ENCODE measurements at regions not wholly inside any gene's neighbourhood (a gene's known extent, or its start where the extent isn't known, plus 50 kb on each side); places are given as distances from the start of the nearest gene placed in this dataset.
"Not testable (repeated sequence)": the region's sequence is repeated elsewhere in the genome, so short reads cannot be mapped to it uniquely, and the experiment has no call there.

GRCh38 chr10:28367413-28367812, 64.5 kb upstream of the MPP7 start:
- H3K4me3 ChIP-seq (ENCODE audit: control insufficient read depth in 1 of 7, extremely low read depth in 1 of 7, insufficient read depth in 4 of 7, low read depth in 2 of 7, low read length in 6 of 7), result no peak overlapping the region
- no peaks in the 10 kb centered on the region for H3K9me3 ChIP-seq (ENCODE audit: control extremely low read depth in 1 of 5, control insufficient read depth in 4 of 5, insufficient read depth in 2 of 5, low read depth in 1 of 5, low read length in 4 of 5)
- H3K27me3 ChIP-seq (replicated peaks in 2 of 5; ENCODE audit: control insufficient read depth in 4 of 5, insufficient read depth in 5 of 5, low read length in 4 of 5), result no peaks in the 10 kb centered on the region
- POLR2A ChIA-PET, result no interaction called here
- no peak for DNase-seq
- CTCF ChIA-PET, result interaction anchor here (1.0 to 3.7 kb wide), 10 partner anchors 12 to 116 kb away, joined by 3 to 23 read pairs (median 4); partner anchors contain the start of gene MPP7
- peaks cover 18 to 48% (median 29%) of the 10 kb centered on the region in 4 experiments for H3K4me1 ChIP-seq (ENCODE audit: control extremely low read depth in 1 of 4, control insufficient read depth in 4 of 4, insufficient read depth in 4 of 4, low read length in 3 of 4)
- H3K27ac ChIP-seq (ENCODE audit: insufficient read depth in 1 of 2, low read depth in 1 of 2, low read length in 2 of 2, poor library complexity in 1 of 2, severe bottlenecking in 2 of 2), result peak overlapping the region; percentile 64 to 69
- WGBS (ENCODE audit: insufficient coverage), result 74% methylated on average over 7 of the region's 9 CpGs
- no peaks in the 10 kb centered on the region for H3K36me3 ChIP-seq (ENCODE audit: control insufficient read depth in 4 of 4, insufficient read depth in 4 of 4, low read length in 3 of 4)

- DNase-seq, result peak; percentile 72 to 92 (median 90)
- Histone ChIP-seq H3K27me3 (replicated peaks in 2 of 5; ENCODE audit: control insufficient read depth in 4 of 5, insufficient read depth in 5 of 5, low read length in 4 of 5) (no peaks in the 10 kb centered on the region), H3K27ac (ENCODE audit: insufficient read depth in 1 of 2, low read depth in 1 of 2, low read length in 2 of 2, poor library complexity in 1 of 2, severe bottlenecking in 2 of 2) (peak overlapping the region; percentile 64 to 69), H3K36me3 (ENCODE audit: control insufficient read depth in 4 of 4, insufficient read depth in 4 of 4, low read length in 3 of 4) (no peaks in the 10 kb centered on the region), H3K4me3 (ENCODE audit: control insufficient read depth in 1 of 7, extremely low read depth in 1 of 7, insufficient read depth in 4 of 7, low read depth in 2 of 7, low read length in 6 of 7) (peak overlapping the region in 3 of 7 experiments; percentile 19 to 29 (median 23)), H3K9me3 (ENCODE audit: control extremely low read depth in 1 of 5, control insufficient read depth in 4 of 5, insufficient read depth in 2 of 5, low read depth in 1 of 5, low read length in 4 of 5) (no peaks in the 10 kb centered on the region), H3K4me1 (ENCODE audit: control extremely low read depth in 1 of 4, control insufficient read depth in 4 of 4, insufficient read depth in 4 of 4, low read length in 3 of 4) (peaks cover 18 to 46% (median 26%) of the 10 kb centered on the region in 4 experiments)
- CTCF ChIA-PET, result interaction anchor here (1.1 to 3.7 kb wide), 5 partner anchors 12 to 33 kb away, joined by 3 to 23 read pairs (median 5); no protein-coding TSS in a partner anchor
- POLR2A ChIA-PET, result interaction anchor here (1.0 kb wide), 1 partner anchor 35 kb away, joined by 3 read pairs; no protein-coding TSS in a partner anchor
- 45% methylated on average over 8 of the region's 9 CpGs for WGBS (ENCODE audit: insufficient coverage)
Measured at GRCh38 chr10:28367929-28368484, 65.1 kb upstream of the MPP7 start.

DNA sequence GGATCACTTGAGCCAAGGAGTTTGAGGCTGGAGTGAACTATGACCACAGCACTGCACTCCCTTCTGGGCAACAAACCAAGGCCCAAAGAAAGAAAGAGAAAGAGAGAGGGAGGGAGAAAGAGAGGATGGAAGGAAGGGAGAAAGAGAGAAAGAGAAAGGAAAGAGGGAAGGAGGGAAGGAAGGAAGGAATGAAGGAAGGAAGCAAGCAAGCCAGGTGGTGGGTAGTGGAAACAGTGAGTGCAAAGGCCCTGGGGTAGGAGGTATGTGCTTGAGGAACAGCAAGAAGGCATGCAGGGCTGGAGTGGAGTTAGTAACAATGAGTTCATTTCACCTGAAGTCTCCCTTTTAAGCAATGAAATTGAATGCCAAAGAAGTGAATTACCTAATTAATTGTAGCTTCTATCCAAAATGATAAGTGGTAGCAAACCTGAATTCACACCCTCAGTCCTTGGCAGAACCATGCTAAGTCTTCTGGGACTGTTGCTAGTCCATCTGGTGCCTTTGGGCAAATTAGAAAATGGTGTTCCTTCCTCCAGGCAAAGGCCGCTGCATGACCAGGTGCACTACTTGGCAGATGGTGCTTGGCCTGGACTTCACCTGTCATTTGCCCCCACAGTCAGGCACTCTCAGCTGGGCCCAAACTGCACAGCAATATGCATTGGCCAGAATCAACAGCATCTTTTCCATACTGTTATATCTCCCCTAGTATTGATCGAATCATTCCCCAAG, 67.4 kb upstream of the MPP7 start:
- Histone ChIP-seq H3K36me3 (ENCODE audit: control insufficient read depth in 4 of 4, insufficient read depth in 4 of 4, low read length in 3 of 4) (no peaks in the 10 kb centered on the region), H3K4me3 (ENCODE audit: control insufficient read depth in 1 of 7, extremely low read depth in 1 of 7, insufficient read depth in 4 of 7, low read depth in 2 of 7, low read length in 6 of 7) (no peak overlapping the region), H3K27ac (ENCODE audit: insufficient read depth in 1 of 2, low read depth in 1 of 2, low read length in 2 of 2, poor library complexity in 1 of 2, severe bottlenecking in 2 of 2) (no peak overlapping the region), H3K9me3 (ENCODE audit: control extremely low read depth in 1 of 5, control insufficient read depth in 4 of 5, insufficient read depth in 2 of 5, low read depth in 1 of 5, low read length in 4 of 5) (no peaks in the 10 kb centered on the region), H3K27me3 (replicated peaks in 2 of 5; ENCODE audit: control insufficient read depth in 4 of 5, insufficient read depth in 5 of 5, low read length in 4 of 5) (no peaks in the 10 kb centered on the region), H3K4me1 (ENCODE audit: control extremely low read depth in 1 of 4, control insufficient read depth in 4 of 4, insufficient read depth in 4 of 4, low read length in 3 of 4) (peaks cover 18 to 35% (median 23%) of the 10 kb centered on the region in 4 experiments)
- WGBS (ENCODE audit: insufficient coverage), result 100% methylated on average over 1 of the region's 2 CpGs
- POLR2A ChIA-PET, result interaction anchor here (0.7 kb wide), 1 partner anchor 206 kb away, joined by 5 read pairs; no protein-coding TSS in a partner anchor
- DNase-seq, result no peak
- CTCF ChIA-PET, result interaction anchor here (4.1 kb wide), 1 partner anchor 12 kb away, joined by 25 read pairs; no protein-coding TSS in a partner anchor

- DNase-seq; POLR2A ChIA-PET; H3K9me3 ChIP-seq (ENCODE audit: control extremely low read depth in 1 of 5, control insufficient read depth in 4 of 5, insufficient read depth in 2 of 5, low read depth in 1 of 5, low read length in 4 of 5); H3K36me3 ChIP-seq (ENCODE audit: control insufficient read depth in 4 of 4, insufficient read depth in 4 of 4, low read length in 3 of 4); H3K27ac ChIP-seq (ENCODE audit: insufficient read depth in 1 of 2, low read depth in 1 of 2, low read length in 2 of 2, poor library complexity in 1 of 2, severe bottlenecking in 2 of 2); H3K27me3 ChIP-seq (replicated peaks in 2 of 5; ENCODE audit: control insufficient read depth in 4 of 5, insufficient read depth in 5 of 5, low read length in 4 of 5); H3K4me3 ChIP-seq (ENCODE audit: control insufficient read depth in 1 of 7, extremely low read depth in 1 of 7, insufficient read depth in 4 of 7, low read depth in 2 of 7, low read length in 6 of 7): not testable (repeated sequence)
- CTCF ChIA-PET, result interaction anchor here (1.3 to 4.1 kb wide), 3 partner anchors 10 to 39 kb away, joined by 3 to 25 read pairs (median 4); no protein-coding TSS in a partner anchor
- peaks cover 12 to 22% (median 18%) of the 10 kb centered on the region in 4 experiments for H3K4me1 ChIP-seq (ENCODE audit: control extremely low read depth in 1 of 4, control insufficient read depth in 4 of 4, insufficient read depth in 4 of 4, low read length in 3 of 4)
- no CpG with 5 or more reads among the region's 1 CpG for WGBS (ENCODE audit: insufficient coverage)
Measured at GRCh38 chr10:28371638-28372037, 68.8 kb upstream of the MPP7 start.

GRCh38 chr10:28374036-28374435, 71.2 kb upstream of the MPP7 start:
- WGBS (ENCODE audit: insufficient coverage), result no CpG with 5 or more reads among the region's 2 CpGs
- POLR2A ChIA-PET, result interaction anchor here (0.7 kb wide), 1 partner anchor 20 kb away, joined by 3 read pairs; no protein-coding TSS in a partner anchor
- no peaks in the 10 kb centered on the region for H3K36me3 ChIP-seq (ENCODE audit: control insufficient read depth in 4 of 4, insufficient read depth in 4 of 4, low read length in 3 of 4)
- no peaks in the 10 kb centered on the region for H3K27me3 ChIP-seq (replicated peaks in 2 of 5; ENCODE audit: control insufficient read depth in 4 of 5, insufficient read depth in 5 of 5, low read length in 4 of 5)
- CTCF ChIA-PET, result interaction anchor here (1.1 kb wide), 1 partner anchor 74 kb away, joined by 3 read pairs; no protein-coding TSS in a partner anchor
- H3K9me3 ChIP-seq (ENCODE audit: control extremely low read depth in 1 of 5, control insufficient read depth in 4 of 5, insufficient read depth in 2 of 5, low read depth in 1 of 5, low read length in 4 of 5), result no peaks in the 10 kb centered on the region
- no peaks in the 10 kb centered on the region for H3K4me1 ChIP-seq (ENCODE audit: control extremely low read depth in 1 of 4, control insufficient read depth in 4 of 4, insufficient read depth in 4 of 4, low read length in 3 of 4)
- H3K27ac ChIP-seq (ENCODE audit: insufficient read depth in 1 of 2, low read depth in 1 of 2, low read length in 2 of 2, poor library complexity in 1 of 2, severe bottlenecking in 2 of 2), result no peak overlapping the region
- no peak overlapping the region for H3K4me3 ChIP-seq (ENCODE audit: control insufficient read depth in 1 of 7, extremely low read depth in 1 of 7, insufficient read depth in 4 of 7, low read depth in 2 of 7, low read length in 6 of 7)
- DNase-seq, result no peak

DNA sequence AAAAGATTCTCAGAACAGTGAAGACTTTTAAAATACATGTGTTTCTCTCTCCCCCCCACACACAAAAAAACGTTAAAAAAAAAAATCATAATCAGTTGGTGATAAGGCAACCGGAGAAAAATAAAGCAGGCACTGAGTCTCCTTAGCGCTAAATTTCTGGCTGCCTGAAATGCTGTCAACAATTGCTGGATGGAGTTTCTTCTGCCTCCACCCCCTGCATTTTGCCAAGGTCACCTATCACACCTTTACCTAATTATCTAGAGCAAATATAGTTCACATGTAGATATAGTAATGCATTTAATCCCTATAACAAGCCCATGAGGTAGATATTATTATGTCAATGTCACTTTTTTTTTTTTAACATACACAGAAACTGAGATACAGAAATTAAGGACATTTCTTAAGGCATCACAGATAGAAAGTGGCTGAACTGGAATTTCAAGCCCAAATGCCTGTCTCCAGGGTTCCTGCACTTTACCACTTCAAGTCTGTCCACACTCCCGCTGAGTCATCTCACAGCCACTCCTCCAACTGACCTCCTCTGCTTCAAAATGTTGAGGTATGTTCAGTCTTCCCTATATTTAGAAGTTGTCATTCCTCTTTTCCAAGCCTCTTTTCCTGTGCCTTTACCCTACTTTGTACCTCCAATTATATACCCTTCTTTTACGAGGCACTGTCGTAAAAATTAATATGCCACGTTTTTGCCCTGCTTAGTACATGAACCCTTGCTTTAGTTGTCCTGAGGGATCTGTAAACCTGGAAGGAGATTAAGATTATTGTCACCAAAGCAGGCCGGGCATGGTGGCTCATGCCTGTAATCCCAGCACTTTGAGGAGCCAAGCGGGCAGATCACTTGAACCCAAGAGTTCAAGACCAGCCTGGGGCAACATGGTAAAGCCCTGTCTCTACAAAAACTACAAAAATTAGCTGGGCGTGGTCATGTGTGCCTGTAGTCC, 72.8 kb upstream of the MPP7 start:
- no peaks in the 10 kb centered on the region for H3K36me3 ChIP-seq (ENCODE audit: control insufficient read depth in 4 of 4, insufficient read depth in 4 of 4, low read length in 3 of 4)
- CTCF ChIA-PET, result interaction anchor here (12.3 kb wide), 1 partner anchor 77 kb away, joined by 179 read pairs; the partner anchor contains the start of gene MPP7
- 92% methylated on average over 3 of the region's 10 CpGs for WGBS (ENCODE audit: insufficient coverage)
- no peak for DNase-seq
- H3K27ac ChIP-seq (ENCODE audit: insufficient read depth in 1 of 2, low read depth in 1 of 2, low read length in 2 of 2, poor library complexity in 1 of 2, severe bottlenecking in 2 of 2), result no peak overlapping the region
- no peaks in the 10 kb centered on the region for H3K27me3 ChIP-seq (replicated peaks in 2 of 5; ENCODE audit: control insufficient read depth in 4 of 5, insufficient read depth in 5 of 5, low read length in 4 of 5)
- no peak overlapping the region for H3K4me3 ChIP-seq (ENCODE audit: control insufficient read depth in 1 of 7, extremely low read depth in 1 of 7, insufficient read depth in 4 of 7, low read depth in 2 of 7, low read length in 6 of 7)
- POLR2A ChIA-PET, result no interaction called here
- H3K4me1 ChIP-seq (ENCODE audit: control extremely low read depth in 1 of 4, control insufficient read depth in 4 of 4, insufficient read depth in 4 of 4, low read length in 3 of 4), result no peaks in the 10 kb centered on the region
- H3K9me3 ChIP-seq (ENCODE audit: control extremely low read depth in 1 of 5, control insufficient read depth in 4 of 5, insufficient read depth in 2 of 5, low read depth in 1 of 5, low read length in 4 of 5), result no peaks in the 10 kb centered on the region

Measured in common myeloid progenitor, CD34-positive (primary cell).